RWPE1 (cell line): ENCODE measurements at regions not wholly inside any gene's neighbourhood (a gene's known extent, or its start where the extent isn't known, plus 50 kb on each side); places are given as distances from the start of the nearest gene placed in this dataset.
"Not testable (repeated sequence)": the region's sequence is repeated elsewhere in the genome, so short reads cannot be mapped to it uniquely, and the experiment has no call there.

Source experiments
- CTCF ChIA-PET: fragments of 350-600 bp; sonication (Branson Sonifier 250); formaldehyde crosslinking; extraction: SDS; loops from one replicate; lab custom pipeline; 2021; lab: Yijun Ruan, JAX
- POLR2A ChIA-PET: fragments of 400-600 bp; formaldehyde crosslinking; extraction: SDS; loops from one replicate; lab custom pipeline; 2020; ENCODE audit warnings: antibody characterized with exemption; ENCODE audit not compliant: low non-redundant PET; lab: Yijun Ruan, JAX
- DNase-seq: peaks from one replicate; pipeline ENCODE4 v3.0.0; 2012; ENCODE audit warnings: low spot score
- H3K27ac ChIP-seq: fragments of 450-650 bp; 2 replicates; pipeline ENCODE4 v1.5.1; 2017
- TF ChIP-seq, protein P1 (sequence below): fragments of 450-650 bp; conservative IDR thresholded peaks from 2 replicates; pipeline ENCODE4 v1.5.1; 2017; ENCODE audit warnings: low read depth, mild to moderate bottlenecking

DNA sequence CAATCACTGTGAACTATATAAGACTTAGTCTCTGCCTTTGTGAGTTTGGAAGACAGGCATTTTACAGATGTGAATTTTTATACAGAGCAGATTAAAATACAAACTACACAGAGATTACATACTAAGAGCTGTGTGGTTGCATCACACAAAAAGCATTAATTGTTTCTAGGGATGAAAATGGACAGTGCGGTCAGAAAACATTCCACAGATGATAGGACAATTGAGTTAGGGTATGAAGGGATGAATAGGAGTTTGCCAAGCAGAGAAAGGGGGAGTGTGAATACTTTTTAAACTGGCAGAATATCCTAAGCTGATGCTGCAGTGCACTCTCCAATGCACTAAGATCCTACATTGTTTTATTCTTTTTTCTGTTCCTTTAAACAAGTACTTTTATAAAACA lies 345.8 kb downstream of the VRK1 start:
- CTCF ChIA-PET: interaction anchor here (0.7 kb wide), 1 partner anchor 127 kb away, joined by 3 read pairs; no protein-coding TSS in a partner anchor
- DNase-seq: no peak
- no peak overlapping the region for H3K27ac ChIP-seq
- POLR2A ChIA-PET: no interaction called here
- TF ChIP-seq, protein P1, sequence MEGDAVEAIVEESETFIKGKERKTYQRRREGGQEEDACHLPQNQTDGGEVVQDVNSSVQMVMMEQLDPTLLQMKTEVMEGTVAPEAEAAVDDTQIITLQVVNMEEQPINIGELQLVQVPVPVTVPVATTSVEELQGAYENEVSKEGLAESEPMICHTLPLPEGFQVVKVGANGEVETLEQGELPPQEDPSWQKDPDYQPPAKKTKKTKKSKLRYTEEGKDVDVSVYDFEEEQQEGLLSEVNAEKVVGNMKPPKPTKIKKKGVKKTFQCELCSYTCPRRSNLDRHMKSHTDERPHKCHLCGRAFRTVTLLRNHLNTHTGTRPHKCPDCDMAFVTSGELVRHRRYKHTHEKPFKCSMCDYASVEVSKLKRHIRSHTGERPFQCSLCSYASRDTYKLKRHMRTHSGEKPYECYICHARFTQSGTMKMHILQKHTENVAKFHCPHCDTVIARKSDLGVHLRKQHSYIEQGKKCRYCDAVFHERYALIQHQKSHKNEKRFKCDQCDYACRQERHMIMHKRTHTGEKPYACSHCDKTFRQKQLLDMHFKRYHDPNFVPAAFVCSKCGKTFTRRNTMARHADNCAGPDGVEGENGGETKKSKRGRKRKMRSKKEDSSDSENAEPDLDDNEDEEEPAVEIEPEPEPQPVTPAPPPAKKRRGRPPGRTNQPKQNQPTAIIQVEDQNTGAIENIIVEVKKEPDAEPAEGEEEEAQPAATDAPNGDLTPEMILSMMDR: no peak

DNA sequence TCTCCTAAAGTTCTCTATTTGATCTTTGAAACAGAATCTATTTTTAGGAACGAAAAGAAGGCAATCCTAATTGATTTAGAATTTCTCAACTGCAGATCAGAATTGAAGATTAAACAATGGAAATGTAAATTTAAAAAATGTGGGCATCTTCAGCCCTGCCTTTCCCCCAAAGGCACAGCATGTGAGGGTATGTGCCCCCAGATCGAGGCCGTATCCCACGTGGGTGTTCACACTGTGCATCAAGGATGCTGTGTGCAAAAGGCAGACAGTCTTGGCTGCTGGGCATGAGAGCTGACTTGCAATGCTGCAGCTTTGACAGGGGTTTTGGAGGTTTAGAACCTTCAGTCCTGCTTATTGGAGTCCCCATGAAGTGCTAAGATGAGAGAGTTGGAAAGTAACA lies 346.3 kb downstream of the VRK1 start:
- TF ChIP-seq, protein P1: no peak
- DNase-seq: no peak
- POLR2A ChIA-PET: no interaction called here
- no peak overlapping the region for H3K27ac ChIP-seq
- CTCF ChIA-PET: interaction anchor here (0.7 kb wide), 1 partner anchor 128 kb away, joined by 3 read pairs; no protein-coding TSS in a partner anchor

DNA sequence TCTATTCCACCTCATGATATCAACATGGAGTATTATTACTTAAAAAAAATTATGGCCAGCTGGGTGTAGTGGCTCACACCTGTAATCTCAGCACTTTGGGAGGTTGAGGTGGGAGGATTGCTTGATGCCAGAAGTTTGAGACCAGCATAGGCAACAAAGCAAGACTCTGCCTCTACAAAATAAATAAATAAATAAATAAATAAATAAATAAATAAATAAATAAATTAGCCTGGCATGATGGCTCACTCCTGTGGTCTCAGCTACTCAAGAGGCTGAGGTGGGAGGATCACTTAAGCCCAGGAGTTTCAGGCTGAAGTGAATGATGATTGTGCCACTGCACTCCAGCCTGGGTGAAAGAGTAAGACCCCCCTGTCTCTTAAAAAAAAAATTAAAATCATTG lies 350.8 kb downstream of the VRK1 start:
- DNase-seq, H3K27ac ChIP-seq, POLR2A ChIA-PET: not testable (repeated sequence)
- CTCF ChIA-PET: interaction anchor here (0.5 kb wide), 1 partner anchor 216 kb away, joined by 3 read pairs; no protein-coding TSS in a partner anchor

DNA sequence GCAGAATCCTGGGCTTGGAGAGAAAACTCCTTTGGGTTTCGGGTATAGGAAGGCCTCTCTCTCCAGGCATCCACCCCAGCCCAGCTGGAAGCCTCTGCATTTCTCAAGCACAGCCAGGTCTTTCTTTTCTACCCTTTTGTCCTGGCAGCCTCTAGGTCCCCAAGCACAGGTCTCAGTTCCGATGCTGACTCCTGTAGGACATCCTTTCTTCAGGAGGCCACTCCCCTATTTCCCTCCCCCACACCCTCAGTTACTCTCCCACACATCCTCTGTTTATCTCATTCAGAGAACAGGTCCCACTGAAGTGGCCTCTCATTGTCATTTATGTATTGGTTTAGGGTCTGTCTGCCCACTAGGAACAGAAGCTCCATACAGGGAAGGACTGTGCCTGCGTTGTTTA lies 352.6 kb downstream of the VRK1 start:
- TF ChIP-seq, protein P1: no peak
- CTCF ChIA-PET: interaction anchor here (0.6 kb wide), 1 partner anchor 1008 kb away, joined by 3 read pairs; no protein-coding TSS in a partner anchor
- H3K27ac ChIP-seq: no peak overlapping the region
- DNase-seq: no peak
- POLR2A ChIA-PET: no interaction called here

DNA sequence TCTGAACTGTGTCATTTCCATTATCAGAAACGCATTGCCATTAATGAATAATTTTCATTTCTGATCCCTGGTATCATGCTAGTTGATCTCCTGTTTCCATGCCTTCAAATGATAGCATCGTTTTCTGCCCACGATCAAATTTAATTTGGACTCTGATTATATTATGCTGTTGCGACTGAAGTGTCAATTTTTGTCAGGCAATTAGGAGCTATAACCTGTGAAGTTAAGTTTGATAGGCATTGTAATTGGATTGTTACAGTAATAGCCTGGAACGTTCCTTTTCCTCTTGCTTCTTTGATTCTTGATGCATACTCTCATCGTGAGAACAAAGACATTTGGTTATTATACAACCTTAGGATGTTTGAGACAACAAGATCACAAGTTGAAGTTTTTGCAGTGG lies 356.3 kb downstream of the VRK1 start:
- no peak for DNase-seq
- CTCF ChIA-PET: interaction anchor here (0.7 kb wide), 1 partner anchor 1832 kb away, joined by 3 read pairs; no protein-coding TSS in a partner anchor
- POLR2A ChIA-PET: no interaction called here
- TF ChIP-seq, protein P1: no peak
- H3K27ac ChIP-seq: no peak overlapping the region

DNA sequence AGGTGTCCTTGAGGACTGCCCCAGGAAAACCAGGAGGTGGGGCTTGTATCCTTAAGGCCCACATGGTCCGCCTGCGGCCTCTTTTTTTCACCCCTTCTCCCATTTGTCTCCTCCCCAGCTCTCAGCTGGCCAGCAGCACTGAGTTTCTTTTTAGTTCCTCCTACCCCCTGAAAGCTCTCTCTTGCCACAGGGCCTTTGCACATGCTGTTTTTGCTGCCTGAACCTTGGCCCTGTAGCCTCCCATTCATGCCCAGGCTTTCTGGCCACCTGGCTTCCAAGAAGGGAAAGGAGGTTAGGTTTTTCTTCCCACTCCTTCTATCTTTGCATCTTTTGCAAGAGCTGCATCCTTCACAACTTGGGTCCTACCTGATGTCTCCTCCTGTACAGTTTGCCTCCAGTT lies 358.1 kb downstream of the VRK1 start:
- ChIA-PET POLR2A (no interaction called here), CTCF (interaction anchor here (0.5 kb wide), 1 partner anchor 99 kb away, joined by 3 read pairs; no protein-coding TSS in a partner anchor)
- TF ChIP-seq, protein P1: no peak
- DNase-seq: no peak
- H3K27ac ChIP-seq: no peak overlapping the region

DNA sequence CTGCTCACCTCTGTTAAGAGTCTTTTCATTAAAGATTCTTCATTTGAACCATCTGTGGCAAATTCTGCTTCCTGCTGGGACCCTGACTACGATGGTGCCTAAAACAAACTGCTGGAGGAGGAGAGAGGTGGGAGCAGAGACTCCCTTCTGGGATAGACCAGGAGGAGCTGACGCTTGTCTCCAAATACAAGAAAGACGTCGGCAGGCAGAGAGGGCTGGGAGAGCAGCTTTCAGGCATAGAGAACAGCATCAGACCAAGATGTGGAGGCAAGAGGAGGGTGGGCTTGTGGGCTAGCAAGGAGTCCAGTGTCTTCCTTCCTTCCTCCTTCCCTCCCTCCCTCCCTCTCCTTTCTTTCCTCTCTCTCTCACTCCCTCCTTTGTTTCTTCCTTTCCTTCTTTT lies 358.6 kb downstream of the VRK1 start:
- POLR2A ChIA-PET: no interaction called here
- no peak for DNase-seq
- no peak overlapping the region for H3K27ac ChIP-seq
- TF ChIP-seq, protein P1: no peak
- CTCF ChIA-PET: interaction anchor here (0.5 kb wide), 1 partner anchor 99 kb away, joined by 3 read pairs; no protein-coding TSS in a partner anchor
